DOHH2 (cell line): ENCODE measurements at regions not wholly inside any gene's neighbourhood (a gene's known extent, or its start where the extent isn't known, plus 50 kb on each side); places are given as distances from the start of the nearest gene placed in this dataset.

Source experiments
- CTCF ChIP-seq: fragments of 200-600 bp; sonication (generic); IDR thresholded peaks from one replicate; pipeline ENCODE4 v1.5.1; 2014; ENCODE audit warnings: antibody characterized with exemption, mild to moderate bottlenecking, low read depth, low read length; ENCODE audit not compliant: poor library complexity, severe bottlenecking
- EZH2phosphoT487 ChIP-seq: fragments of 200-600 bp; sonication (generic); IDR thresholded peaks from 2 replicates; pipeline ENCODE4 v1.6.1; 2017; ENCODE audit warnings: borderline replicate concordance, mild to moderate bottlenecking, antibody characterized with exemption, low read length, moderate library complexity, mixed read lengths

GRCh38 chr20:58016779-58017178, 211.7 kb downstream of the ANKRD60 start:
- TF ChIP-seq CTCF (no peak), EZH2phosphoT487 (no peak)
